ENCODE measurements at regions not wholly inside any gene's neighbourhood (a gene's known extent, or its start where the extent isn't known, plus 50 kb on each side); places are given as distances from the start of the nearest gene placed in this dataset.

DNA sequence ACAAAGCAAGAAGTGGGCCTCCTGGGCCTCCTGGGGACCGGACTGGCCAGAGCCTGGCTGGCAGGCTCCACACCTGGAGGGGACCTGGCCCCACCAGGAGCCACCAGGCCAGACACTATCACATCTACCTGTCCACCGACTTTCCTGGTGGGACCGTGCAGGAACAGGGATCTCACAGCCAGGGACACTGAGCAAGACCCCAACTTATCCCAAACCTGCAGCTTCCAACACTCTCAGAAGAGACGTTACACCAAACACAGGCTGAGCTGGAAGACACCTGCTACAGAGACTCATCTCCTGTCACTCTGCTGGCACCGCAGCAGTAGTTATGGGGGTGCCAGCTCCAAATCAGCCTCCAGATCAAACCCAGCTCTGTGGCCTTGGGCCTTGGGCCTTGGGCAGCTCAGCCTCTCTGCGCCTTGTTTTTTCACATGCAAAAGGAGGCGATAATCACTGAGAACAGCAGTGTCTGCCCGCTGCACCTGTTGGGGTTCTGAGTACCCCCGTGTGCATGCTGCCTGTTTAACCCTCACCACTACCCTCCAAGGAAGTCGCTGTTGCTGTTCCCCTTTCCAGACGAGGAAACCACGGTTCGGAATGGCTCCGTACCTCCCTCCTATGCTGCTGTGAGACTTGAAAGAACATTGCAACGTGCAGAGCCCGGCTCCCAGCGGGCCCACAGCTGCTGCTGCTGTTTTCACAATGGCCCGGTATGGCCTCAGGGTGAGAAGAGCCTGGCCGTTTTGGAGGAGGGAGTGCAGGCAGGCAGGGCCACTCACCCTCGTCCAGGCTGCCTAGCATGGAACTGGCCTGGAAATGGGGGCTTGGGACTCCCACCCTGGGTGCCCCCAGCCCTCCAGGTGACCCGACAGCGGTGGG, 69.6 kb downstream of the ADRA2C start:
- DNase-seq: no peak
- H3K4me3 ChIP-seq: no peak overlapping the region
- no peaks in the 10 kb centered on the region for H3K4me1 ChIP-seq
- H3K27ac ChIP-seq: no peak overlapping the region
- H3K27me3 ChIP-seq: no peaks in the 10 kb centered on the region
- intact Hi-C loops (cut with DNase I; ENCODE audit: low total_unique reads): no loop called here
- no peaks in the 10 kb centered on the region for H3K36me3 ChIP-seq
- no peaks in the 10 kb centered on the region for H3K9me3 ChIP-seq
- TF ChIP-seq POLR2A (IDR thresholded peaks at IDR 0.05): no peak
- TF ChIP-seq, protein P1, sequence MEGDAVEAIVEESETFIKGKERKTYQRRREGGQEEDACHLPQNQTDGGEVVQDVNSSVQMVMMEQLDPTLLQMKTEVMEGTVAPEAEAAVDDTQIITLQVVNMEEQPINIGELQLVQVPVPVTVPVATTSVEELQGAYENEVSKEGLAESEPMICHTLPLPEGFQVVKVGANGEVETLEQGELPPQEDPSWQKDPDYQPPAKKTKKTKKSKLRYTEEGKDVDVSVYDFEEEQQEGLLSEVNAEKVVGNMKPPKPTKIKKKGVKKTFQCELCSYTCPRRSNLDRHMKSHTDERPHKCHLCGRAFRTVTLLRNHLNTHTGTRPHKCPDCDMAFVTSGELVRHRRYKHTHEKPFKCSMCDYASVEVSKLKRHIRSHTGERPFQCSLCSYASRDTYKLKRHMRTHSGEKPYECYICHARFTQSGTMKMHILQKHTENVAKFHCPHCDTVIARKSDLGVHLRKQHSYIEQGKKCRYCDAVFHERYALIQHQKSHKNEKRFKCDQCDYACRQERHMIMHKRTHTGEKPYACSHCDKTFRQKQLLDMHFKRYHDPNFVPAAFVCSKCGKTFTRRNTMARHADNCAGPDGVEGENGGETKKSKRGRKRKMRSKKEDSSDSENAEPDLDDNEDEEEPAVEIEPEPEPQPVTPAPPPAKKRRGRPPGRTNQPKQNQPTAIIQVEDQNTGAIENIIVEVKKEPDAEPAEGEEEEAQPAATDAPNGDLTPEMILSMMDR (IDR thresholded peaks at IDR 0.05): no peak

DNA sequence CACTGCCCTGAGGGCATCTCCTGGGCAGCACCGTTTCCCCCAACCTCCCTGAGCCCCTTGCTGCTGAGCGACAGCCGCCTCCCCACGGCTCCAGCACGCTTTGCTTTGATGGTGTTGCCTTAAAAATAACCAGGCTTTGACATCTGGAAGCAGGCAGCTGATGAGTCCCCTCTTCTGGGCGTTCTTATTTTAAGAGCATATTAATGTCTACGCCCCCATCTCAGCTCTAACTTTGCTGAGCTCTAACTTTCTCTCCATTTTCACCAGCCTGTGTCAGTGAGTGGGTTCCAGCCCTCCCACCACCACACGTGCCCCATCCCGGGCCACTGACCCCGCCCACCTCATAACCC, 70.2 kb downstream of the ADRA2C start:
- DNase-seq: no peak
- Histone ChIP-seq H3K36me3 (no peaks in the 10 kb centered on the region), H3K4me1 (no peaks in the 10 kb centered on the region), H3K9me3 (no peaks in the 10 kb centered on the region), H3K4me3 (no peak overlapping the region), H3K27me3 (no peaks in the 10 kb centered on the region), H3K27ac (no peak overlapping the region)
- intact Hi-C loops (cut with DNase I; ENCODE audit: low total_unique reads): no loop called here
- TF ChIP-seq POLR2A (IDR thresholded peaks at IDR 0.05): no peak
- TF ChIP-seq, protein P1 (IDR thresholded peaks at IDR 0.05): no peak

DNA sequence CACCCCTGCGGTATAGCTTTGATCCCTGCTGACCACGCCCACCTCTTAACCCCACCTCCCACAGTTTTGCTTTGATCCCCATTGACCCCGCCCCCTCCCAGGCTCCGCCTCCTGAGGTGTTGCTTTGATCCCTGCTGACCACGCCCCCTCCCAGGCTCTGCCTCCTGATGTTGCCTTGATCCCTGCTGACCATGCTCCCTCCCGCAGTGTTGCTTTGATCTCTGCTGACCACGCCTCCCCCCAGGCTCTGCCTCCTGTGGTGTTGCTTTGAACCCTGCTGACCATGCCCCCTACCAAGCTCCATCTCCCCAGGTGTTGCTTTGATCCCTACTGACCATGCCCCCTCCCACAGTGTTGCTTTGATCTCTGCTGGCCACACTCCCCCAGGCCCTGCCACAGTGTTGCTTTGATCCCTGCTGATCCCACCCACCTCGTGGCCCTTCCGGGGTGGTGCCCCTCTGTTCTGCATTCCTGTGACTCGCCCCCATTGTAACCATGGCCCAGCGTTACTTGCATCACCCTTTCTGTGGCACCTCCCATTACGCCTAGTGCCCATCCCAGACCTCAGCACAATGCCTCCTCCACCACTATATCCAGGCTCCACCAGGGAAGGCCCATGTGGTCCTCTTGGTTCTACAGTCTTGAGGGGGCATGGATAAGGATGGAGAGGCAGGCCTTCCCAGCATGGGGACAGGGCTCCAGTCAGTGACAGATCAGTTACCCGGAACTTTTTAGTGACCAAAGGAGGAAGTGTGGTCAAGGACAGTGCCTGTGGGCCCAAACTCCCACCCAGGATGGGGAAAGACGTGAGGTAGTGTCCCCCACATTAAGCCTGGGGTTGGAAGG, 70.8 kb downstream of the ADRA2C start:
- H3K4me3 ChIP-seq: no peak overlapping the region
- H3K27me3 ChIP-seq: no peaks in the 10 kb centered on the region
- no peaks in the 10 kb centered on the region for H3K4me1 ChIP-seq
- no peaks in the 10 kb centered on the region for H3K9me3 ChIP-seq
- no peaks in the 10 kb centered on the region for H3K36me3 ChIP-seq
- H3K27ac ChIP-seq: no peak overlapping the region
- no peak for TF ChIP-seq POLR2A (IDR thresholded peaks at IDR 0.05)
- TF ChIP-seq, protein P1 (IDR thresholded peaks at IDR 0.05): no peak
- intact Hi-C loops (cut with DNase I; ENCODE audit: low total_unique reads): no loop called here
- no peak for DNase-seq

DNA sequence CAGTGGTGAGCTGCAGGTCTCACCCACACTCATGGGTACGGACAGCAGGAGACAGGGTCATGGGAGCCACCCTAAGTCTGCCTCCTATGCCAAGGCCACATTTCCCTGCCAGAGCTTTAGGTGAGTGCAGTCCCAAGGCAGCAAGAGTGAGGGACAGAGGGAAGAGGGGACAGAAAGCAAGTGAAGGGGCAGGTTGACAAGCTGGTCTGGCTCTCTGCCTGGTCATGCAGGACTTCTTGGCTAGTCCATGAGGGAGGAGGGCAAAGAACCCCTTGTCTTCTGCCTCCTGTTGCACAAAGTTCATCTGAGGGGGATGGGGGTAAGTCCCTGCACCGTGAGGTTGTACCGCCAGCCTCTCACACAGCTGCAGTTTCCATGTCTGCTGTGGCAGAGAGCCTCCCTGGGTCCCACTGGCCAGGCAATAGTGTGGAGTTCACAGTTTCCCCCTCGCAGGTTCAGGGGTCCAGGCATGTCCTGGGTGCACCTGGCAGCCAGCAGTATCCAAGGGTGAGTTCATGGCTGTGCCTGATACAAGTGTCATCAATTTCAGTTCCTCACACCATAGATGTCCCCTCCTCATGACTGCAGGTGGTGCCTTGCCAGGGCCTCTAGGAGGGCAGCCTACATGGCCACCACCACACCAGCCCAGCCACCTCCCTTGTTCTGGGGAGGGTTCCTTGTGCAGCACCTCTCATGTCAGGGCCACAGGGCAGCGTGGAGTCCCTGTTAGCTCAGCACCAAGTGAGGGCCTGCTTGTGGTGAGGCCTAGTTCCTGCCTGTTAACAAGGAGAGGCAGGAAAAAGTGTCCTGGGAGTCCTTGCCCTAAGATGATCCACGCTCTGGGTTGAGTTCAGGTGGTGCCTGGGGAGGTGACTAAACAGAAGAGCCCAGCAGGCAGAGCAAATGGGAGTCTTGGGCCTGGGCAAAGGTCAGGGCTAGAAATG, 72.5 kb downstream of the ADRA2C start:
- no peaks in the 10 kb centered on the region for H3K9me3 ChIP-seq
- intact Hi-C loops (cut with DNase I; ENCODE audit: low total_unique reads): no loop called here
- H3K4me1 ChIP-seq: no peaks in the 10 kb centered on the region
- H3K27ac ChIP-seq: no peak overlapping the region
- no peaks in the 10 kb centered on the region for H3K36me3 ChIP-seq
- no peak for DNase-seq
- no peak for TF ChIP-seq POLR2A (IDR thresholded peaks at IDR 0.05)
- TF ChIP-seq, protein P1 (IDR thresholded peaks at IDR 0.05): no peak
- H3K4me3 ChIP-seq: no peak overlapping the region
- no peaks in the 10 kb centered on the region for H3K27me3 ChIP-seq
